Pancreas (tissue), 10 donors: ENCODE measurements at regions not wholly inside any gene's neighbourhood (a gene's known extent, or its start where the extent isn't known, plus 50 kb on each side); places are given as distances from the start of the nearest gene placed in this dataset.
A peak's percentile ranks its signal among the peaks of the same experiment; 100 is the strongest.

ENCODE experiments used
- ATAC-seq, 4 donors: fragments of 200-7000 bp; cut with Tn5 transposase; one replicate each; pipeline versions ENCODE4 v1.8.0 to v1.9.1; 2020; ENCODE audit warnings: mild to moderate bottlenecking in 4 of 4, moderate library complexity in 4 of 4
- DNase-seq, 6 donors: peaks; one replicate each; pipeline ENCODE4 v3.0.0-alpha.2; 2020
- FAIRE-seq: peaks from 2 replicates; lab custom pipeline; 2012; peaks lifted over from hg19 to GRCh38; lab: Jason Lieb, UNC
- H3K27ac ChIP-seq, 4 donors: fragments of 200-600 bp; sonication (generic); 1 replicate in 3 of 4; 2 replicates in 1 of 4; pipeline versions ENCODE4 v1.5.0 to v1.8.0; 2020
- H3K27me3 ChIP-seq, 4 donors: fragments of 200-600 bp; one replicate each; pipeline ENCODE4 v1.8.0; 2021
- H3K36me3 ChIP-seq, 3 donors: fragments of 200-600 bp; sonication (generic) in 1 of 3; one replicate each; pipeline versions ENCODE4 v1.5.0 to v1.8.0; 2020 to 2021
- H3K4me1 ChIP-seq, 3 donors: fragments of 200-600 bp; one replicate each; pipeline ENCODE4 v1.8.0; 2021
- H3K4me3 ChIP-seq, 4 donors: fragments of 200-600 bp; sonication (generic) in 2 of 4; one replicate each; pipeline versions ENCODE4 v1.5.0 to v1.8.0; 2020 to 2021
- H3K9me3 ChIP-seq, 4 donors: fragments of 200-600 bp; one replicate each; pipeline ENCODE4 v1.8.0; 2021
- CTCF ChIP-seq, 4 donors: fragments of 200-600 bp; sonication (generic) in 3 of 4; IDR thresholded peaks; one replicate each; pipeline versions ENCODE4 v1.5.0 to v1.8.0; 2021; ENCODE audit warnings: antibody characterized with exemption in 4 of 4
- WGBS, 2 donors: extraction: QIAGEN DNeasy Blood & Tissue Kit; methylation state at CpG; one replicate each; pipeline ENCODE4 v1.1.7; 2013; 5-methylcytosine and 5-hydroxymethylcytosine counted together
- intact Hi-C, 3 donors: fragments of 100-400 bp; cut with DNase I; formaldehyde crosslinking; loops; one replicate each; pipeline versions ENCODE4 v1.11.1 to v1.14.2; 2022
- donor health status: healthy with polysubstance abuse.
- donor health status: DM: no; HTN: no; CAD: no; lungs with moderate emphysema.
- donor health status: DM: no; HTN: no; CAD: no.
- donor health status: control.
- donor health status: control.
- donor health status: Bipolar disorder and iron deficiency.
- donor health status: DM: yes; HTN: yes; CAD: no.
- donor health status: DM: no; HTN: no; CAD: no.
- donor health status: DM: no; HTN: no; CAD: no.
- donor health status: DM: yes; HTN: yes; CAD: no.

DNA sequence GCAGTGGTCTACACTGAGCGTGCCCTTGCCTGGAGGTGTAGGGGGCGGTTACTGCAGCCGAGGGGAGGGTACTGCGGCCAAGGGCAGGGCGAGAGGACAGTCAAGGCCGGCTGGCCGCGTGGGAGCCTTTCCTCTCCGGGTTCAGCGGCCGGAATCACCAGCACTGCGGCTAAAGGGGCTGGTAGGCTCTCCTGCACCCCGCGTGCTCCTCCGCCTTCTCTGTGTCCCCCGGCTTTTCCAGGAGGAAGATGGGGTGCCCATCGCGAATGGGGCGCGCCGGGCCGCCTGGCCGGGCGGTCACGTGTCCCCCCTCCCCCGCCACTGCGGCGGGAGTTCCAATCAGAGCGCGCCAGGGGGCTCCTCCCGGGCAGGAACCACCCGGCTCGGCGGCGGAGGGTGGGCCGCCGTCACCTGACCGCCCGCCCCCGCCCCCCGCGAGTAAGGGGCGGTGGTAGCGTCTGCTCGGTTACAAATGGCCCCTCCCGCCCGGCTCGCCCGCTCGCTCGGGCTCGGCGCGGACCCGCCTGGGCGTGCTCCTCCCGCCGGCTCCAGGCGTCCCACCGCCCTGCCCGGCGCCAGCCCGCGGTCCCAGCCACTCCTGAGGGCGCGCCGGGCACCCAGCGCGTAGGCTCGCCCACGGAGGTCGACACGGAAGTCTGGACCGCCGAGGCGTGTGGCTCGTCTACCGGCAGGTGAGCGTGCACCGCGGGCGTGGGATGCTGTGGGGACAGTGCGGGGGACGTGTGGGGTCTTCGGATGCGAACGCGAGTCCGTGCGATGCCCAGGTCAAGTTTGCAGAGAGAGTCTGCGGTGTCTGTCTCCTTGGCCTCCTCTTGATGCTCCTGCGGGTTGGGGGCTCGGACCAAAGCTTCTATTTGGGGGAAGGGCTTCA, 242.6 kb upstream of the TOPAZ1 start:
- Histone ChIP-seq H3K9me3 (no peaks in the 10 kb centered on the region), H3K4me1 (peaks cover 13 to 38% (median 17%) of the 10 kb centered on the region in 3 donors), H3K27me3 (peaks cover 3 to 65% (median 13%) of the 10 kb centered on the region in 4 donors), H3K36me3 (no peaks in the 10 kb centered on the region), H3K27ac (no peak overlapping the region), H3K4me3 (peak overlapping the region; percentile 29 to 59 (median 40))
- FAIRE-seq = no peak
- ATAC-seq = peak; percentile 39 to 56 (median 44)
- intact Hi-C loops = no loop called here
- DNase-seq = peak in 3 of 6 donors; percentile 26 to 68 (median 61)
- TF ChIP-seq CTCF (IDR thresholded peaks at IDR 0.05) = no peak
- WGBS, 2 donors = 2% methylated on average over 72 to 93 of the region's 93 CpGs

DNA sequence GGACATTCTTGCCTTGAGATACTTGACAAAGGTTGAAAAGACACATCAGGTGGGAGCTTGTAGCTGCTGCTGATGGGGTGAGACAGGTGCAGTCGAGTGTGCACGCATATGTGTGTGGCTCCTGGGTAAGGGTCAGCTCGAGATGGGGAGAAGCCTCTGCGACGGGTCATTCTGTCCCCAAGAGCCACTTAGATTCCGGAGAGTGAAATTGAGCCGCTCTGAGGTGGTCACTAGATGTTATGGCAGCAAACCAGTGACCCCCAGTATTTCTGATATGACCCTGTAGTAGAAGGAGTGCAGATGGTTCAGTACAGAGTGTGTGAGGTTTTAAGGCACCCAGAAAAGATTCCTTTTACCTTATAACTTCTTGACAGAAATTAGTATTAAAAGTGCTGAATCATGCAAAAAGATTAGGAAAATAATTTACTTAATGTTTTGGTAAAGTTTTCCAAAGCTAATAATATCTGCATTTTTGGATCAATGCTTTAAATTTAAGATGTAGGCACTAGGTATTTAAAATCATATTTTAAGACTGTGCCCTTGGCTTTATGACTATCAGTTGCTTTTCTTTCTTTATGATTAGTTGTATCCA, 241.9 kb upstream of the TOPAZ1 start:
- ATAC-seq = no peak
- Histone ChIP-seq H3K36me3 (no peaks in the 10 kb centered on the region), H3K9me3 (no peaks in the 10 kb centered on the region), H3K27me3 (peaks cover 0 to 57% (median 11%) of the 10 kb centered on the region in 4 donors), H3K4me3 (peak overlapping the region in 2 of 4 donors; percentile 48 to 59), H3K4me1 (peaks cover 13 to 38% (median 17%) of the 10 kb centered on the region in 3 donors), H3K27ac (no peak overlapping the region)
- DNase-seq = no peak
- intact Hi-C loops = no loop called here
- no peak for FAIRE-seq
- 67 to 70% methylated on average over 7 of the region's 7 CpGs for WGBS, 2 donors
- no peak for TF ChIP-seq CTCF (IDR thresholded peaks at IDR 0.05)

DNA sequence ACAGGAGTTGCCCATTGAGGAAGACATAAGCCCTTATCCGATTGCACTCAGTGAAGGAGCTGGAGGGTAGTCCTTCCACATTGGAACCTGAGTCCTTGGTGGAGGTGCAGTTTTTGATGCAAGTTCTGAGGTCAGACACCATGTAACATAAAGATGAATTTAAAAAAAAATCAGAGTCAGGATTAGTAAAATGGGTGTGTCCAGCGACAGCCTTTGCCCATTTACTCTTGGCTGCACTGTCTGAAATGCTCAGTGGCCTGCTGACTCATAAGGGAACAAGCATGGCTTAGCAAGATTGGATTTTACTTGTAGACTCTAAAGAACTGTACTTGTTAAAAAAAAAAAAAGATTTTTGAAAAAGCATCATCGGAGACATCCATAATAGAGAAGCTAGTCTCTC, 241.1 kb upstream of the TOPAZ1 start:
- H3K9me3 ChIP-seq = no peaks in the 10 kb centered on the region
- H3K4me1 ChIP-seq = peaks cover 12 to 30% (median 13%) of the 10 kb centered on the region in 3 donors
- TF ChIP-seq CTCF (IDR thresholded peaks at IDR 0.05) = no peak
- H3K27me3 ChIP-seq = peaks cover 0 to 55% (median 11%) of the 10 kb centered on the region in 4 donors
- no peak for DNase-seq
- 84 to 90% methylated on average over 3 of the region's 3 CpGs for WGBS, 2 donors
- no peak for ATAC-seq
- intact Hi-C loops = no loop called here
- no peak overlapping the region for H3K4me3 ChIP-seq
- no peak for FAIRE-seq
- no peaks in the 10 kb centered on the region for H3K36me3 ChIP-seq
- no peak overlapping the region for H3K27ac ChIP-seq

DNA sequence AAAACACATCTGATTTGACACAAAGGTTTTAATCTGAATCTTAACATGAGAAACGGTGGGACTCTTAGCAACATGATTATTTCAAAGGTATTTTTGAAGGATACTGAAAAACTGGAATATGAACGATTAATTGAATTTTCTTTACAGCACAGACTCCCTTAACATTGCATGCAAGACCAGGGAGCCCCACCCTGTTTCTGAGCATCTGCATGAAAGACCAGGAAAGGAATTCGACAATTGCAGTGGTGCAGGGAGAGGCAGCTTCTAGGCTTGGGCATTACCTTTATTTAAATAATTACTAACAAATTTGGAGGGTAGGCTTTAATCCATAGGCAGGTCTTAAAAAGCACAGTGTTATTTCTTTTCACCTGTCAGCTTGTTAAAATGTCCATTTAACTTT, 240.6 kb upstream of the TOPAZ1 start:
- Histone ChIP-seq H3K4me1 (peaks cover 12 to 26% (median 13%) of the 10 kb centered on the region in 3 donors), H3K9me3 (no peaks in the 10 kb centered on the region), H3K27me3 (peaks cover 0 to 55% (median 11%) of the 10 kb centered on the region in 4 donors), H3K36me3 (no peaks in the 10 kb centered on the region), H3K4me3 (no peak overlapping the region), H3K27ac (no peak overlapping the region)
- 62 to 67% methylated on average over 3 of the region's 3 CpGs for WGBS, 2 donors
- TF ChIP-seq CTCF (IDR thresholded peaks at IDR 0.05) = no peak
- intact Hi-C loops = no loop called here
- DNase-seq (no peak), ATAC-seq (no peak), FAIRE-seq (no peak)
